CD4-positive, alpha-beta T cell treated with Interferon gamma for 1 hour (primary cell): ENCODE measurements at regions not wholly inside any gene's neighbourhood (a gene's known extent, or its start where the extent isn't known, plus 50 kb on each side); places are given as distances from the start of the nearest gene placed in this dataset.
"Not testable (repeated sequence)": the region's sequence is repeated elsewhere in the genome, so short reads cannot be mapped to it uniquely, and the experiment has no call there.

Experiments
- DNase-seq: peaks from one replicate; pipeline ENCODE4 v3.0.0-alpha.2; 2020

DNA sequence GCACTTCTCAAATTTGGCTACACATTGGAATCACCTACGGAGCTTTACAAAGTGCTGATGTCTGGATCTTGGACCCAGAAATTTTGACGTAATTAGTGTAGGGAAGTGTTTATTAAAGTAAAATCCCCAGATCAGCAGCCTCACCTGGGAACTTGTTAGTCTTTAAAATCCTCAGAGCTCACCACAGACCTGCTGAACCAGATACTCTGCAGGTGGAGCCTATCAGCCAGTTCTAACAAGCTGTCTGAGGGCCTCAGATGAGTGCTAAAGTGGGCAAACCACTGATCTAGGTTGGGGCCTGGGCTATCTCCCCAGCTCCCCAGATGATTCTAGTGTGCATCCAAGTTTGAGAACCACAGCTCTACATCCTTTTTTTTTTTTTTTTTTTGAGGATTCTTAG lies 436.0 kb downstream of the ETS1 start:
- no peak for DNase-seq

DNA sequence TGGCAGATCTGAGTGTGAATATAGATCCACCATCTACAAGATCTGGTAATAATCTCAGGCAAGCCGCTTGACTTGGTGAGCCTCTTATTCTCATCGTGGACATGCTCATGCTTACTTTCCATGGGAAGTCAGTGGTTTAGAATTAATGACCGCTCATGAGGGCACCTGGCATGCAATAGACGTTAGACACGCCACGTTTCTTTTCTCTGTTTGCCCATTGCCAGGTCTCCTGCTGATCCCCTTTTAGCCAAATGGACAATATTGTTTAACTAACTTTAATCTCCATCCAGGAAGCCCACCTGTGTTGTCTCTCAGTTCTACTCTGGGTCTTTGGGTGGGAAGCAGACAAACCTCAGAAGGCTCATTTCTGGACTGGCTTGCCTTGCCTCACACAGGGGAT lies 439.1 kb downstream of the ETS1 start:
- DNase-seq = no peak

DNA sequence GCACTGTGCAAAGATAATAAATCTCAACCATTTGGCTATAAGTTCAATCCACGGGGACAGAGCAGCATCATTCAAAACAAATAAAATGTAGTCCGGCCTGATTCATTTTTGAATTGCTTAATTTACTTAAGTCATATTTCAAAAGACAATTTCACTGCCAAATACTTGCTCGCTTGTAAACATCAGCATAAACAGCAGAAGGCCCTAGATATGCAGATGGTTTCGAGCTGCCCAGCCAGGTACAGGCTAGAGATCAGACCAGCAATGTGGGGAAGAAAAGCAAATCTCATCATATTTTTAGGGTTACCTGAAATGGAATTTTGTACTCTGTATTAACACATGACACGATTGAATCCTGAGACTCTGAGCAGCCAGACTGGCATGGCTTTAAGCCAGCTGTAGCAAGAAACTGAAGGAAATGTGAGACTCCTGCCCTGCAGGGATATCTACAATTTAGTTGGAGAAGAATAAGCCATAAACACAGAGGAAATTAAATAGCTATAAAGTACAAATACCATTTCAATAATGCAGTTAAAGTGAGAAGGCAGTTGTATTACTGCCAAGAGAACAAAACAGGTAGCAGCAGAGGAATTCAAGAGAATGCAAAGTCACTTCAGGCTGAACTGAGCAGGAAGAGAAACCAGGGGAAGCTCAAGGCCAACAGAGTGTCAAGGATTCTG lies 440.3 kb downstream of the ETS1 start:
- DNase-seq = no peak

DNA sequence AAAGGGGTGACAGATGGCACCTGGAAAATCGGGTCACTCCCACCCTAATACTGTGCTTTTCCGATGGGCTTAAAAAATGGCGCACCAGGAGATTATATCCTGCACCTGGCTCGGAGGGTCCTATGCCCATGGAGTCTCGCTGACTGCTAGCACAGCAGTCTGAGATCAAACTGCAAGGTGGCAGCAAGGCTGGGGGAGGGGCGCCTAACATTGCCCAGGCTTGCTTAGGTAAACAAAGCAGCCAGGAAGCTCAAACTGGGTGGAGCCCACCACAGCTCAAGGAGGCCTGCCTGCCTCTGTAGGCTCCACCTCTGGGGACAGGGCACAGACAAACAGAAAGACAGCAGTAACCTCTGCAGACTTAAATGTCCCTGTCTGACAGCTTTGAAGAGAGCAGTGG lies 447.1 kb downstream of the ETS1 start:
- not testable (repeated sequence) for DNase-seq

DNA sequence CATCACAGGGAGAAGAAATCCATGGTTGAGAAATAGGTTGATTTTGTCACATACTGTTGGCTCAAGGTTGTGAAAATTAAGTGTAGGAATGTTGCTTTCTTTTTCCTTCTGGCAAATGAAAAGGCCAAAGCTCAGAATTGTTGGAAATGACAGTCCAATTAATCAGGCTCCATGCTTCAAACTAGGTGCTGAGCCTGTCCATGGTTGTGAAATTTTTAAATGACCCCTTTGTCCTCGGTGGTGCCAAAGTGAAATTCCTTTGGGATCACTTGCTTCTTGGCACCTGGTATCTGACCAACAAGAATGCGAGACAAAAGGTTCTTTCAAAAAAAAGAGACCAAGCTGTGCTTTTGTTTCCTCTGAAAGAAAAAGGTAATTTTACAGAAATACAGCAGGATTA lies 451.9 kb downstream of the ETS1 start:
- DNase-seq = no peak

DNA sequence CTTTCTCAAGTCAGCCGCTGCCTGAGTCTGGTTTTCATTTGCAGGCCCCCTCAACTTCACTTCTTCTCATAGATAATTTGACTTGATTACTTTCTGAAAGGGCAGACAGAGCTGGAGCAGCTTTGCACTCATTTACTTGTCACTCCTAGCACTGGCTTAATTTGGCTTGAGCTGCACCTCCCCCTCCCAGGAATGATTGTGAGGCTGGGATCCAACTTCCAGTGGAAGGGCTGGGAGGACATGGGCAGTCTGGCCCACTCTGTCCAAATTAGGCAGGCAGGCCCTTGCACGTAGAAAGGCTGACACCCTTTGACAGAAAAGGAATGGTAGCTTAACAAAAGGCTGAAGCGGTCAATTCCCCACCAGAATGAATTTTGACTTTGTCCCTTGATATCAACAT lies 453.9 kb downstream of the ETS1 start:
- DNase-seq = no peak

DNA sequence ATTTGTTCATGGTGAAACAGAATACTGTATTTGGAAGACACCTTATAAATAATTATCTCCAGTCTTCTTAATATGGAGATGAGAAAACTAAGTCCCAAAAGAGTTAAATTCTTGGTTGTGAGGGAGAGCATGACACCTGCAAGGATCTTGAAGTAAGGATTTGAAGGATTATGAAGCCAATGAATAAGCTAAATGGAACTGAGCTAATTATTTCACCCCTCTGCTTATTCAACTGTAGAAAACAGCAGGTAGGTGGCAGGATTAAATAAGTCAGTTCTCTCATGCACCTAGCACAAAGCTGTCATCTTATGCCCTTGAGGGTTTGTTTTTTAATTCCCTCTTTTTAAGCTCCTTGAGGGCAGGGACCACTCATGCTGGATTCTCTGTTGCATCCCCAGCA lies 457.3 kb downstream of the ETS1 start:
- no peak for DNase-seq

DNA sequence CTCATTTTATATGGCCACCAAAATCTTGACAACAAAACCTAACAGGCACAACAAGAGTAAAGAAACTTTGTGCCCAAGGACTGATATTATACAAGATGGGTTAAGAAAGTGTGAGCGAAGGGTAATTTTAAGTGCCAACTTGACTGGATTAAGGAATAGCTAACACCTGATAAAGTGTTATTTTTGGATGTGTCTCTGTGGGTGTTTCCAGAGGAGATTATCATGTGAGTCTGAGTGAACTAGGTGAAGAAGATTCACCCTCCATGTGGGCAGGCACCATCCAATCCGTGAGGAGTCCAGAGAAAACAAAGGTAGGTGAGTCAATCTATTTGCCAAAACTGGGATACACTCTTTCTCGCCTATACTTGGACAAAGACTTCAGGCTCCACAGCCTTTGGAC lies 461.6 kb downstream of the ETS1 start:
- DNase-seq = no peak

DNA sequence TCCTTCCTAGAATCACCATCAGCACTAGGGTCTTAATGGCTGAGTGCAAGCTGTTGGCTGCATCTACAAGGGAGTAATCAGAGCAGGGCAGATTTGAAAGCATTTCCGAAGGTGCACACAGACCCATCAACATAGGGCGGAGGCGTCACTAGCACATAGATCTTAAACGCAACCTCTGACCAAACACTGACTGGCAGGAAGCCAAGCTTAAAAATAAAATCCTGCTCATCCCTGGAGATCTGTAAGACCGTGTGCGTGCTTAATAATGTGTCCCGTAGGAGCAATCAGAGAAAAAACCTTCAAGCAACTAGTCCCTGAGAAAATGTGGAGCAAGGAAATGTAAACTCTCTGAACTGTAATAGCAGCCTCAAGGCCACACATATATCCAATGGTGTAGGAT lies 470.5 kb downstream of the ETS1 start:
- DNase-seq = no peak

DNA sequence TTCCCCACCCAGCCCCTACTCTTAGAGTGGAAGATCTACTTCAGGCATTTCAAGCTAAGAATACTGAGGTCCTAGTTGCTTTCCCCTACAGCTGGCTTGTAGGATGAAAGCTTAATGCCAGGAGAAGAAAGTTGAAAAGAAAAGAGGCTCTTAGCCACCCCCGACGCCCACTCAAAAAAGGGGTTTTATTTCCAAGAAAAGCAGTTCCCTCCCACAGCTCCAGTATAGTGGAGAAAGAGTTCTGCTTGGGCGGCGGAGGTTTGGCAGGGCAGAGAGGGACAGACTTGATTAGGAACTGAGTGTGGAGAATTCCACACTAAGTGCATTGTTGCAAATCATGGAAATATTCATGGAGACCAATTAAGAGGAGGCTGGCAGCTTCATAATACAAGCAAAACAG lies 470.9 kb downstream of the ETS1 start:
- DNase-seq = no peak

DNA sequence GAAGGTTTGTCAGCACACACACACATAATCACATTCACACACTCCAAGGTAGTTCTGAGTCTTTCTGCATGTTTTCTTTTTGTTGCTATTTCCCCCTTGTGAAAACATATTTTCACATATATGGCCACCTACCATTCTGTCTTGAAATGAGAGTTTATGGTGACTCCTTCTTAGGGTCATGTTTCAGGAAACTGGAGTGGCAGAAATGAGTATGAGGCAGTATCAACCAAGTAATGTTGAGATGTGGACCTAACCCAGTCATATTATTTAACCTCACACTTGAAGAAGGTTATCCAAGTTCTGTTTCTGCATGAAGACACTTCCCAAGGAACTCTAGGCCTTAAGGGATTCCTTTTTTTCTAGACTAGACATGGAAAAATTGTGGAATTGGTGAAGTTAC lies 481.4 kb downstream of the ETS1 start:
- DNase-seq = no peak

DNA sequence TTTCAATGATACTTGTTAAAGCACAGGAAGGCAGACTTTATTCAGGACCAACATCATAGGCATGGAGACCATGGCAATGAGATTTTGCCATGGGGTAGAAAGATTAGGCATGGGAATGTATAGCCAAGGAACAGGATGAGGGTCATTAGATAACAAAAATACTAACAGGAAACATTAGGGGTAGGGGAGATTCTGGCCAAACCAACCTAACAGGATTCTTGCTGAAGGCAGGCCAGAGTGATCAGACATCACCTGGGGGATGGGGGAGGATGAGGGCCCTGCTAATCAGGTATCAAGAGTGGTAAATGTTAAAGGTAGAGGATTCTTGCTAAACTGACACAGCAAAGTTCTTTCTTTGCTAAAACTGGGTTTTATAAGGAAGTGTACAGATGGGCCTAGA lies 481.8 kb downstream of the ETS1 start:
- DNase-seq = no peak

DNA sequence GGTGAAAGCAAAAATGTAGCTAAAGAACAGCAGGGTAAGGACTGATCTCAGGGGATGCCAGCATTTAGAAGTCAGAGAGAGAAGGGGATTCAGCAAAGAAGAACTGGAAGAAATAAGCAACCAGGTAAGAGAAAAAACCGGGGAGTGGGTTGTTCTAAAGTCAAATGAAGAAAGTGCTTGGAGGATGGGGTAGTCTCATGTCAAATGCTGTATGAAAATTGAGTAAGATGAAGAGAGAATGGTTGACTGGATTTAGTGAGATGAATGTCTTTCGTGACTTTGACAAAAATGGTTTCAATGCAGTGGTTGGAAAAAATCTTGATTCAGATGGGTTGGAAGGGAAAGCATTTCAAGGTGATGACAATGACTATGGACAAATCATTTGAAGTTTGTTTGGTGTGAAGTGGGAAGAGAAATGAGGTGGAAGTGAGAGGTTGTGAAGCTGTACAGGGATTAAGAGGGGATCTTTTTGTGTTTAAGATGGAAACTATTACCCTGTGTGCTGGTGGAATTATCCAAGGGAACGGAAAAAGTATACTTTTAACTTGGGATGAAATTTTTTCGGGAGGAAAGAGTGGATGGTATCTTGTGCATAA lies 484.0 kb downstream of the ETS1 start:
- DNase-seq = no peak

DNA sequence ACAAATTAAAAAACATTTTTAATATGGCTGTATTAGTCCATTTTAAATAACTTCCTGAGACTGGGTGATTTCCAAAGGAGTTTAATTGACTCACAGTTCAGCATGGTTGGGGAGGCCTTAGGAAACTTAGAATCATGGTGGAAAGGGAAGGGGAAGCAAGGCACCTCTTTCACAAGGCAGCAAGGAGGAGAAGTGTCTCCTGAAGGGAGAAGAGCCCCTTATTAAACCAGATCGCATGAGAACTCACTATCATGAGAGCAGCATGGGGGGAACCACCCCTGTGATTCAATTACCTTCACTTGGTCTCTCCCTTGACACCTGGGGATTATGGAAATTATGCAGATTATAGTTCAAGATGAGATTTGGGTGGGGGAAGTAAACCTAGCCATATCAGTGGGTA lies 488.6 kb downstream of the ETS1 start:
- DNase-seq = no peak

DNA sequence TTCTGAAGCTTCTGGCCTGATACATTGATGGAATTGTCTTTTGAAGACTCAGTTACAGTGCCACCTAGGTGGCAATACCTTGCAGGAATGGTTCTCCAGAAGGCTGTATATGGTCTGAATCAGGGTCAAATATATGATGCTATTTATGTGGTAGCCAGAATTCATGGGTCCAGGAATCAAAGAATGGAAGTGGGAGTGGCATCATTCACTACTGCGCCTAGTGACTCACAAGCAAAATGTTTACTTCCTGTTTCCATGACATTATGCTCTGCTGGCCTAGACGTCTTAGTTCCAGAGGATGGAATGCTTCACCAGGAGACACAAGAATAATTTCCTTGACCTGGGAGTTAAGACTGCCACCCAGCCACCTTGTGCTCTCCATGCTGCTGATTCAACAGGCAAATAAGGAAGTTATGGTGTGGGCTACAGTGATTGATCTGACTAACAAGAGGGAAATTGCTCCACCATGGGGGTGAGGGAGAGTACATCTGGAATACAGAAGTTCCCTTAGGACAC lies 491.8 kb downstream of the ETS1 start:
- DNase-seq = no peak

DNA sequence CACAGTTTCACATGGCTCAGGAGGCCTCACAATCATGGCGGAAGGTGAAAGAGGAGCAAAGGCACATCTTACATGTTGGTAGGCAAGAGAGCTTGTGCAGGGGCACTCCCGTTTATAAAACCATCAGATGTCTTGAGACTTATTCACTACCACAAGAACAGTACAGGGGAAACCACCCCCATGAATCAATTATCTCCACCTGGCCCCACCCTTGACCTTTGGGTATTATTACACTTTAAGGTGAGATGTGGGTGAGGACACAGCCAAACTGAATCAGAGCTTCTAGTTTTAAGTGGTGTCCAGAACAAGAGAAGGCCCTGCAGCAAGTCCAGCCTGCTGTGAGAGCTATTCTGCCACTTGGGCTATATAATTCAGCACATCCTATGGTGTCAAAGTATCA lies 493.7 kb downstream of the ETS1 start:
- DNase-seq = no peak

DNA sequence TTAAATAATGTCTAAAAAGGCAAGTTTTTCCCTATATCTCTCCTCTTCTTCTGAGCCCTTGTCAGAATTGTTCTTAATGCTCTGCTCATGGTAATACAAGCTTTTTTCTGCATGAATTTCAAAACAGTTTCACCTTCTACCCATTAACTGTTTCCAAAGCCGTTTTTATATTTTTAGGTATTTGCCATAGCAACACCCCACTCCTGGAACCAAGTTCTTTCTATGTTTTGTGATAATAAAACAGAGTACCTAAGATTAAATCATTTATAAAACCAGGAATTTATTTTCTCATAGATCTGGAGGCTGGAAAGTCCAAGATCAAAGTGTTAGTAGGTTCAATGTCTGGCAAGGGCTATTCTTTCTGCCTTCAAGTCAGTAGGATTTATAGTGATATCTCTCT lies 497.4 kb downstream of the ETS1 start:
- DNase-seq = no peak

DNA sequence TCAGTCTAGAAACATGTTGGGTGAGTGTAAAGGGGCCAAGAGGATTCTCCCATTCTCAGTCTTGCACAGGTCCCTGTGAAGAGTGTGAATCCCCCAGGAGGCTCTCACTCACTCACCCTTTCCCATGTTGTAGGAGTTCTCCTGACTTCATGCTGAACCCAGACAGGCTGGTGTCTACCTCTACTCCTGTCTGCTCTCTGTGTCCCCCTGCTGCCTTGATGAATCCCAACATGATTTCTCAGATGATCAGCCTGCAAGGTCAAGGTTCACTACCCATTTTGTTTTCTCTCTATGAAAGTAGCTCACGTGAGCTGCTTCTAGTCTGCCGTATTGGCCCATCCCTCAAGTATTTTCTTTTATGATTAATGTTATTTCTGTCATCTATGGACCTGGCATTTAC lies 500.6 kb downstream of the ETS1 start:
- DNase-seq = peak; percentile 4

DNA sequence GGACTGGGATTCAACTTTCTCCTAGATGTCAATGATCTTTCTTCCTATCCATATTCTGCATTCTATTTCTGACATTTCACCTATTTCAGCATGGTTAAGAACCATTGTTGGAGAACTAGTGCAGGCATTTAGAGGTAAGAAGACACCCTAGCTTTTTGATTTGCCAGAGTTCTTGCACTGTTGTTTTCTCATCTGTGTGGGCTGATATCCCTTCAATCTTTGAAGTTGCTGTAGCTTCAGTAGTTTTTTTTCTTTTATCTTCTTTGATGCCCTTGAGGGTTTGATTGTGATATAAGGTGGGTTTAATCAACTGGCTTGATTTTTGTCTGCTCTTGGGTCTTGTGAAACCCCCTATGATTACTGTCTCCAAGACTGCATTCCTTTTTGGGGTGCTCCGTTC lies 502.1 kb downstream of the ETS1 start:
- no peak for DNase-seq

DNA sequence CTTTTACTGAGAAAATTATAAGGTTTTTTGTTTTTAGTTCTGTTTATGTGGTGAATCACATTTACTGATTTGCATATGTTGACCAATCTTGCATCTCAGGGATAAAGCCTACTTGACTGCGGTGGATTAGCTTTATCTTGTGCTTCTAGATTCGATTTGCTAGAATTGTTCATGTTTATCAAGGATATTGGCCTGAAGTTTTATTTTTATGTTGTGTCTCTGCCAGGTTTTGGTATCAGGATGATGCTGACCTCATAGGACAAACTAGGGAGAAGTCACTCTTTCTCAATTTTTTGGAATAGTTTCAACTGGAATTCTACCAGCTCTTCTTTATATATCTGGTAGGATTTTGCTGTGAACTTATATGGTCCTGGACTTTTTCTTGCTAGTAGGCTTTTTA lies 504.8 kb downstream of the ETS1 start:
- no peak for DNase-seq

DNA sequence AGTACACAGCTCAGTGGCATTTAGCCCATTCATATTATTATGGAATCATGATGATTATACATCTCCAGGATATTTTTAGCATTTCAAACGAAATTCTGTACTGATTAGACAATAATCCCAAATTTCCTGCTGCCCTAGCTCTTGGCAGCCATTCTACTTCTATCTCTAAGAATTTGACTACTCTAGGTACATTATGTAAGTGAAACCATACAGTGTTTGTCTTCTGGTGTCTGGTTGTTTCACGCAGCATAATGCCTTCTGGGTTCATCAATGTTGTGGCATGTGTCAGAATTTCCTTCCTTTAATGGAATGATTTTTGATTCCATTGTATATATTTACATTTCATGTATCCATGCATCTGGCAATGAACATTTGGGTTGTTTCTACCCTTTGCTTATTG lies 517.7 kb downstream of the ETS1 start:
- no peak for DNase-seq

DNA sequence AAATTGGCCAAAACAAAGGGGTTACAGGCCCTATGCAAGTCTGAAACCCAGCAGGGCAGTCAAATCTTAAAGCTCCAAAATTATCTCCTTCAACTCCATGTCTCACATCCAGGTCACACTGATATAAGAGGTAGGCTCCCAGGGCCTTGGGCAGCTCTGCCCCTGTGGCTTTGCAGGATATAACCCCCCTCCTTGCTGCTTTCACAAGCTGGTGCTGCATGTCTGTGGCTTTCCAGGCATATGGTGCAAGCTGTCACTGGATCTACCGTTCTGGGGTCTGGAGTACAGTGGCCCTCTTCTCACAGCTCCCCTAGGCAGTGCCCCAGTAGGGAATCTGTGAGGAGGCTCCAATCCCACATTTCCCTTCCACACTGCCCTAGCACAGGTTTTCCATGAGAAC lies 519.6 kb downstream of the ETS1 start:
- DNase-seq = no peak

DNA sequence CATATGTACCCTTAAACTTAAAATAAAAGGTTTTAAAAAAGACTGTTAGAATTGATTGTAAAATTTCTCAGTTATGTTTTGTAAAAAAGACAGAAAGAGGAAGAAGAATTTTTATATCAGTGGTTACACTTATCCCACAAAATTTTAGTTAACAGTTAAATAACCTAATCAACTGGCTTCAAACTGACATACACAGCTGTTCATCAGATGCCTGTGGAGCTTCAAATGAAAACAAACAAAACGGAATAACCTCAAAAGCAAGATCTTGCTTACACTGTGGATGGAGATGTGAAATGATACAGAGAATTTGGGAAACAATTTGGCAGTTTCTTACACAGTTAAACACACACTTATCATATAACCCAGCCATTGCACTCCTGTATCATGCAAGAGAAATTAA lies 521.0 kb downstream of the ETS1 start:
- DNase-seq = no peak

DNA sequence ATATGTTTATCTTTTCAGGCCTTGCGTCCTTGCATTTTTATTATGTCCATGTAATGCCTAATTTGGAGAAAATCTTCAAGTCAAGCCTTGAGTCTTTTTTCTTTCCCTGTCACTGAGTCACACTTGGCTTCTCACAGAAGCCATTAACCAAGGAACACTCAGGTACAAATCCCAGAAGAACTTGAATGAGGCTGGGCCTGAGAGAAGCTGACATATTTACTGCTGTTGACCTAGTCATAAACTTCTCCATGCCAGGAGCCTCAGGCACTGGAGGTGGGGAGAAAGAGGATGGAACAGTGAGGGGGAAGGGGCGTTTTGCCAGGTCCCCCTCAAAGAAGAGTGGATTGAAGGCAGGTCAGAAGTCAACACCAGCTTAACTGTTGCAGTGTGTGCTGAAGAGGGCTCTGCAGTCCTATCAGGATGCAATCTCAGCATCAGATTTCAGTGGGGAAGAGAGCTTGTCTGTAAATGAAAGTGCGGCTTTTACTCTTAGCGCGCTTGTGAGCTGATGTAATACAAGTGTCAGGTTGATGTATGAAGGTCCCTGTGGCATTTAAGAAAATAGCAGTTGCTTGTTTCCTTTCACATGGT lies 526.0 kb downstream of the ETS1 start:
- DNase-seq = no peak
